Endothelial cell of umbilical vein (primary cell): ENCODE measurements at regions not wholly inside any gene's neighbourhood (a gene's known extent, or its start where the extent isn't known, plus 50 kb on each side); places are given as distances from the start of the nearest gene placed in this dataset.

Experiments used
- EZH2 ChIP-seq: IDR thresholded peaks from 2 replicates; pipeline ENCODE4 v1.6.1; 2012; ENCODE audit warnings: borderline replicate concordance, low read depth, mild to moderate bottlenecking, moderate library complexity, low read length, inconsistent platforms; ENCODE audit not compliant: severe bottlenecking
- FOS ChIP-seq: IDR thresholded peaks from 2 replicates; pipeline ENCODE4 v1.6.1; 2011; ENCODE audit warnings: mild to moderate bottlenecking, low read length, moderate library complexity, borderline replicate concordance; ENCODE audit not compliant: insufficient read depth
- MYC ChIP-seq: IDR thresholded peaks from one replicate; pipeline ENCODE4 v1.6.1; 2011; ENCODE audit warnings: mild to moderate bottlenecking, low read depth, low read length
- POLR2A ChIP-seq: IDR thresholded peaks from 2 replicates; pipeline ENCODE4 v1.6.1; 2012; ENCODE audit warnings: low read depth, mild to moderate bottlenecking, control low read depth, low read length
- POLR2AphosphoS5 ChIP-seq: IDR thresholded peaks from 2 replicates; pipeline ENCODE4 v1.6.1; 2012; ENCODE audit warnings: low read depth, mild to moderate bottlenecking, control low read depth, low read length, moderate library complexity; ENCODE audit not compliant: insufficient read depth
- TF ChIP-seq, protein P1 (sequence below), 2 donors: IDR thresholded peaks; 1 replicate in 1 of 2; 2 replicates in 1 of 2; pipeline ENCODE4 v1.5.1; 2011; ENCODE audit warnings: low read length in 2 of 2, mild to moderate bottlenecking in 2 of 2, moderate library complexity in 2 of 2, control low read depth in 1 of 2, inconsistent platforms in 1 of 2, low read depth in 1 of 2; ENCODE audit not compliant: insufficient read depth in 1 of 2; ENCODE audit errors: extremely low read depth in 1 of 2

DNA sequence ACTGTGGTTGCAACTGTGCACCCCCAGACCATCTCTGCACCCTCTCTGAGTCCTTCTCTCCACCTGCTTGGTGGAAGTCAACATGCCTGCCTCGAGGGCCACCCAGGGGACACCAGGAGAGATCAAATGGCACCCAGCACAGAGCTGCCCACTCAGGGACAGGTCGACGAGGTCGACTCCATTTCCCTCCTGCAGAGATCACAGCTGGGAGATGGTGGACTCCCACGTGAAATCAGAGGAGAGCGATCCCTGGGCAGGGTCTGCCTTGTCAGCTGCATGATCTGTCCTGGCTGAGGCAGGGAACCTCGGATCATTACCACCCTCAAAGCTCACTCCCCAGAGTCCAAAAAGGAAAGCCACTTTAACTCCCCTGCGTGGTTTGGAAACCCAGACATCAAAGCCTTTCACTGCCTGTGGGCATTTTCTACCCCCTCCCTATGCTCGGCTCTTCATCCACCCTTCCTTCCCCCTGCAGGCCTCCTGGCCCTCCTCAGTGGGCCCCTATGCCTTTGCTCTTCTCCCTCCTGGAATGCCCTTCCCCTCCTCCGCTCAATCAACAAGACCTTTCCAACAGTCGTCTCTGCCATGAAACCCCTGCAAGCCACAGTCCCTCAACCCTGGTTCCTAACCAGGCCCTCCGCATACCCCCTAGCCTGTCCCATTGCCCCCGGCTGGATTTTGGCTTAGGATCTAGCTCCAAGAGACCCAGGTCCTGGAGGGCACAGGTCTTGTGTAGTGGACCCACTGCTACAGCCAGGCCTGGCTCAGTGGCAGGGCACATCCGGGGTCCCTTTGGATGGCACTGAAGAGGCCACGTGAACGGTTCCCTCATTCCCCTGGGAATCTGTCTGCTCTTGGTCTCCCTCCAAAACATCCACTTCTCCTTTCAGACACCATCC, 103.8 kb upstream of the RPL38 start:
- no peak for TF ChIP-seq EZH2
- no peak for TF ChIP-seq POLR2A
- TF ChIP-seq MYC: no peak
- TF ChIP-seq, protein P1, sequence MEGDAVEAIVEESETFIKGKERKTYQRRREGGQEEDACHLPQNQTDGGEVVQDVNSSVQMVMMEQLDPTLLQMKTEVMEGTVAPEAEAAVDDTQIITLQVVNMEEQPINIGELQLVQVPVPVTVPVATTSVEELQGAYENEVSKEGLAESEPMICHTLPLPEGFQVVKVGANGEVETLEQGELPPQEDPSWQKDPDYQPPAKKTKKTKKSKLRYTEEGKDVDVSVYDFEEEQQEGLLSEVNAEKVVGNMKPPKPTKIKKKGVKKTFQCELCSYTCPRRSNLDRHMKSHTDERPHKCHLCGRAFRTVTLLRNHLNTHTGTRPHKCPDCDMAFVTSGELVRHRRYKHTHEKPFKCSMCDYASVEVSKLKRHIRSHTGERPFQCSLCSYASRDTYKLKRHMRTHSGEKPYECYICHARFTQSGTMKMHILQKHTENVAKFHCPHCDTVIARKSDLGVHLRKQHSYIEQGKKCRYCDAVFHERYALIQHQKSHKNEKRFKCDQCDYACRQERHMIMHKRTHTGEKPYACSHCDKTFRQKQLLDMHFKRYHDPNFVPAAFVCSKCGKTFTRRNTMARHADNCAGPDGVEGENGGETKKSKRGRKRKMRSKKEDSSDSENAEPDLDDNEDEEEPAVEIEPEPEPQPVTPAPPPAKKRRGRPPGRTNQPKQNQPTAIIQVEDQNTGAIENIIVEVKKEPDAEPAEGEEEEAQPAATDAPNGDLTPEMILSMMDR (IDR thresholded peaks at IDR 0.05; ENCODE audit: extremely low read depth in 1 of 2, insufficient read depth in 1 of 2, low read depth in 1 of 2, low read length in 2 of 2): no peak
- no peak for TF ChIP-seq POLR2AphosphoS5
- no peak for TF ChIP-seq FOS
